Activated T-helper 2 cell treated with anti-CD3 and anti-CD28 coated beads, Interferon-gamma antibody, Interleukin-2, Interleukin-4, amounts not matched to agents 10 μg/mL and 5 μg/mL and 100 μg/mL, durations not matched to agents 14 hours and 24 hours and 36 hours (primary cell): ENCODE measurements at regions not wholly inside any gene's neighbourhood (a gene's known extent, or its start where the extent isn't known, plus 50 kb on each side); places are given as distances from the start of the nearest gene placed in this dataset.

Experiments
- DNase-seq: peaks from one replicate; pipeline ENCODE4 v3.0.0; 2021; ENCODE audit warnings: low spot score
- H3K27ac Mint-ChIP-seq: one replicate; pipeline ENCODE4 v1.8.0; 2021; ENCODE audit warnings: mixed read lengths
- H3K27me3 Mint-ChIP-seq: one replicate; pipeline ENCODE4 v1.8.0; 2021; ENCODE audit warnings: low read depth, mixed read lengths
- H3K36me3 Mint-ChIP-seq: one replicate; pipeline ENCODE4 v1.8.0; 2021; ENCODE audit warnings: low read depth, mixed read lengths
- H3K4me1 Mint-ChIP-seq: one replicate; pipeline ENCODE4 v1.8.0; 2021; ENCODE audit warnings: low read depth, mixed read lengths
- H3K4me3 Mint-ChIP-seq: one replicate; pipeline ENCODE4 v1.8.0; 2021; ENCODE audit warnings: low read depth, mild to moderate bottlenecking, moderate library complexity, mixed read lengths
- H3K9me3 Mint-ChIP-seq: one replicate; pipeline ENCODE4 v1.8.0; 2021; ENCODE audit warnings: mixed read lengths
- intact Hi-C: fragments of 100-400 bp; cut with micrococcal nuclease; formaldehyde crosslinking; loops from one replicate; pipeline ENCODE4 v1.15.1; 2023

GRCh38 chr9:135422341-135422944, 57.1 kb upstream of the PPP1R26 start:
- H3K27ac Mint-ChIP-seq: no peak overlapping the region
- no peaks in the 10 kb centered on the region for H3K27me3 Mint-ChIP-seq
- intact Hi-C loops: no loop called here
- no peaks in the 10 kb centered on the region for H3K36me3 Mint-ChIP-seq
- DNase-seq: no peak
- no peak overlapping the region for H3K4me3 Mint-ChIP-seq
- H3K4me1 Mint-ChIP-seq: no peaks in the 10 kb centered on the region
- peaks cover 9% of the 10 kb centered on the region for H3K9me3 Mint-ChIP-seq

GRCh38 chr9:135423725-135424124, 55.9 kb upstream of the PPP1R26 start:
- H3K27me3 Mint-ChIP-seq: no peaks in the 10 kb centered on the region
- H3K4me3 Mint-ChIP-seq: no peak overlapping the region
- H3K27ac Mint-ChIP-seq: no peak overlapping the region
- no peaks in the 10 kb centered on the region for H3K4me1 Mint-ChIP-seq
- DNase-seq: no peak
- peaks cover 9% of the 10 kb centered on the region for H3K9me3 Mint-ChIP-seq
- no peaks in the 10 kb centered on the region for H3K36me3 Mint-ChIP-seq
- intact Hi-C loops: no loop called here
